Embryonic facial prominence (tissue), 1 donor: ENCODE measurements at regions not wholly inside any gene's neighbourhood (a gene's known extent, or its start where the extent isn't known, plus 50 kb on each side); places are given as distances from the start of the nearest gene placed in this dataset.

ENCODE experiments used
- DNase-seq: peaks from one replicate; pipeline ENCODE4 v3.0.0-alpha.2; 2016; ENCODE audit errors: extremely low spot score

GRCh38 chr4:140213116-140213515 lies 59.1 kb upstream of the MAML3 start:
- no peak for DNase-seq

GRCh38 chr4:140212646-140213045 lies 58.7 kb upstream of the MAML3 start:
- DNase-seq, result no peak

GRCh38 chr4:140212194-140212593 lies 58.2 kb upstream of the MAML3 start:
- no peak for DNase-seq

GRCh38 chr4:140211693-140212092 lies 57.7 kb upstream of the MAML3 start:
- no peak for DNase-seq

- no peak for DNase-seq
Measured at GRCh38 chr4:140211161-140211560, 57.2 kb upstream of the MAML3 start.

GRCh38 chr4:140208921-140209320 lies 54.9 kb upstream of the MAML3 start:
- DNase-seq, result no peak
